ENCODE measurements at regions not wholly inside any gene's neighbourhood (a gene's known extent, or its start where the extent isn't known, plus 50 kb on each side); places are given as distances from the start of the nearest gene placed in this dataset.

DNA sequence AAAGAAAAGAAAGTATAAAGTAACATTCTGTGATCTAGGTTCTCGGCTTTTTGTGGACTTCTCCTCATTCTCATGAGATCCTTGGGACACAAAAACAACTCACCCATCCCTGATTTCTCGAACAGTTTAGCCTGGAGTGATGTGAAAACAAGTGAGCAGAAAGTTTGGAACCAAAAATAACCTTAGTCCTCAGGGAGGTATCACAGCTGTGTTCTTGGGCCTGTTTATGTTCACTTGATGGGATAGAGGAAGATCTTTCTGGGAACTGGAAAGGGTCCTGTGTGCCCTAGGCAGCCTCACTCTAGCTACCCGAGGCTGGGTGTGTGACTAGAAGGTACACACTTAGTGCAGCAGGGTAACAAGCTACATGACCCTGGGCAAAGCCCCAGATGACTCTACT lies 308.8 kb upstream of the PDZRN3 start:
- H3K27me3 ChIP-seq = no peaks in the 10 kb centered on the region
- H3K9me3 ChIP-seq = no peaks in the 10 kb centered on the region
- ATAC-seq (ENCODE audit: low FRiP score in 2 of 2) (no peak), DNase-seq (no peak)
- no peak overlapping the region for H3K27ac ChIP-seq
- no peaks in the 10 kb centered on the region for H3K36me3 ChIP-seq
- TF ChIP-seq EP300 (IDR thresholded peaks at IDR 0.05) (no peak), POLR2AphosphoS5 (IDR thresholded peaks at IDR 0.05) (no peak), POLR2A (IDR thresholded peaks at IDR 0.05) (no peak)
- TF ChIP-seq, protein P1, sequence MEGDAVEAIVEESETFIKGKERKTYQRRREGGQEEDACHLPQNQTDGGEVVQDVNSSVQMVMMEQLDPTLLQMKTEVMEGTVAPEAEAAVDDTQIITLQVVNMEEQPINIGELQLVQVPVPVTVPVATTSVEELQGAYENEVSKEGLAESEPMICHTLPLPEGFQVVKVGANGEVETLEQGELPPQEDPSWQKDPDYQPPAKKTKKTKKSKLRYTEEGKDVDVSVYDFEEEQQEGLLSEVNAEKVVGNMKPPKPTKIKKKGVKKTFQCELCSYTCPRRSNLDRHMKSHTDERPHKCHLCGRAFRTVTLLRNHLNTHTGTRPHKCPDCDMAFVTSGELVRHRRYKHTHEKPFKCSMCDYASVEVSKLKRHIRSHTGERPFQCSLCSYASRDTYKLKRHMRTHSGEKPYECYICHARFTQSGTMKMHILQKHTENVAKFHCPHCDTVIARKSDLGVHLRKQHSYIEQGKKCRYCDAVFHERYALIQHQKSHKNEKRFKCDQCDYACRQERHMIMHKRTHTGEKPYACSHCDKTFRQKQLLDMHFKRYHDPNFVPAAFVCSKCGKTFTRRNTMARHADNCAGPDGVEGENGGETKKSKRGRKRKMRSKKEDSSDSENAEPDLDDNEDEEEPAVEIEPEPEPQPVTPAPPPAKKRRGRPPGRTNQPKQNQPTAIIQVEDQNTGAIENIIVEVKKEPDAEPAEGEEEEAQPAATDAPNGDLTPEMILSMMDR (IDR thresholded peaks at IDR 0.05) = no peak
- H3K4me3 ChIP-seq = no peak overlapping the region
- WGBS, 2 donors = 61 to 65% methylated on average over 3 of the region's 3 CpGs
- no peaks in the 10 kb centered on the region for H3K4me1 ChIP-seq

DNA sequence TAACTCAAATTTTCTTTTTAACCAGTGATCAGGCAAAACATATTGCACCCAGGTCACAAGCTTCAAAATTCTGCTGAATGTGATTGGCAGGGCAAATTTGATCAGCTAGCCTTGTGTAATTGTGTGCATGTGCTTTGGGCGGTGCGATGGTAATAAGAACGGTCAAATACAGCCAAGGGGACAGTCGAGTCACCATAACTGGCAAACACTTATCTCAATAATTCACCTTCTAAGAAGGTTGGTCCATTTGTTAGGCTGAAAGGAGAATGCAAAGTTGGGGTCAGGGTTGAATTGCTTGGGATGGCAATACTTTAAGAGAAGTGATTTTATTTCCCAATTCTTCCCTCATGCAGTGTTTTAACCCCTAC lies 302.4 kb upstream of the PDZRN3 start:
- Histone ChIP-seq H3K27me3 (no peaks in the 10 kb centered on the region), H3K36me3 (no peaks in the 10 kb centered on the region), H3K27ac (no peak overlapping the region), H3K9me3 (no peaks in the 10 kb centered on the region), H3K4me1 (no peaks in the 10 kb centered on the region), H3K4me3 (no peak overlapping the region)
- TF ChIP-seq, protein P1 (IDR thresholded peaks at IDR 0.05) = no peak
- TF ChIP-seq POLR2AphosphoS5 (IDR thresholded peaks at IDR 0.05) = no peak
- TF ChIP-seq POLR2A (IDR thresholded peaks at IDR 0.05) = no peak
- no peak for TF ChIP-seq EP300 (IDR thresholded peaks at IDR 0.05)
- DNase-seq = no peak
- WGBS, 2 donors = 45 to 67% methylated on average over 4 of the region's 4 CpGs
- no peak for ATAC-seq (ENCODE audit: low FRiP score in 2 of 2)

DNA sequence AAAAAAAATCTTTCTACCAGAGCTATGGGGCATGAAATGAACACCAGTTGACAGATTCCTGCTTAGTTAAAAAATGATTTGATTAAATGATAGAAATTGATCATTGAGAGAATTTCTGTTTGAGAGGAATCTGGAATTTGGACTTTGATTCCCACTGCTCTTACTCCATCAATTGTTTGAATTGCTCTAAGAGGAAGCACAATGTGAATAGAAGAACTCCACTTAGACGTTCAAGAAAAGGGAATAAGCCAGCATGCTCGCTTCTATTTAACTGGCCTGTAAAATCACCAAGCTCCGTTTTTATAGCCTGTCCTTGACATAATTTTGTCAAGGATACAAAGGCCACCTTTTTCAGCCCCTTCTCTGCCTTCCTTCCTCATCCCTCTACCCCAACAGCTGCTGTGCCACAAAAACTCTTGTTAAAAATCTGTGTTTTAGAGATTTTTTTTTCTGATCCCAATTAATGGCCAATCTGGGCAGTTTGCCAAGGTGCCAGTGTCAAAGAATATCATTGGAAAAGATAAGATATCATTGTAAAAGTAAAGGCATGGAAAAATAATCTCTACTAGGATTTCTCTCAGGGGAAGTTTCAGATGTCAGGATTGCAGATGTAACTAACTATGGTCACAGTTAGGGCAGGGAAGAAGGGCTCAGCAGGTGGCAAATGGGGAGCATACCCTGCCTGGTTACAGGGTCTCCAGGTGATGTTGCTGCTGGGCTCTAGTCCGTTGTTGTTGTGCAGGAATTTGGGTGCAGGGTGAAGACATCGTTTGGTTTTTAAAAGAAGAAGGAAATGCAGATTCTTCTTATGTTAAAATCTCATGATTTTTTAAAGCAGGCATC lies 301.8 kb upstream of the PDZRN3 start:
- 20 to 51% methylated on average over 5 of the region's 5 CpGs for WGBS, 2 donors
- no peak for ATAC-seq (ENCODE audit: low FRiP score in 2 of 2)
- Histone ChIP-seq H3K9me3 (no peaks in the 10 kb centered on the region), H3K27me3 (no peaks in the 10 kb centered on the region), H3K27ac (no peak overlapping the region), H3K4me3 (no peak overlapping the region), H3K36me3 (no peaks in the 10 kb centered on the region), H3K4me1 (no peaks in the 10 kb centered on the region)
- no peak for DNase-seq
- TF ChIP-seq POLR2AphosphoS5 (IDR thresholded peaks at IDR 0.05) = no peak
- TF ChIP-seq EP300 (IDR thresholded peaks at IDR 0.05) = no peak
- no peak for TF ChIP-seq POLR2A (IDR thresholded peaks at IDR 0.05)
- TF ChIP-seq, protein P1 (IDR thresholded peaks at IDR 0.05) = no peak

DNA sequence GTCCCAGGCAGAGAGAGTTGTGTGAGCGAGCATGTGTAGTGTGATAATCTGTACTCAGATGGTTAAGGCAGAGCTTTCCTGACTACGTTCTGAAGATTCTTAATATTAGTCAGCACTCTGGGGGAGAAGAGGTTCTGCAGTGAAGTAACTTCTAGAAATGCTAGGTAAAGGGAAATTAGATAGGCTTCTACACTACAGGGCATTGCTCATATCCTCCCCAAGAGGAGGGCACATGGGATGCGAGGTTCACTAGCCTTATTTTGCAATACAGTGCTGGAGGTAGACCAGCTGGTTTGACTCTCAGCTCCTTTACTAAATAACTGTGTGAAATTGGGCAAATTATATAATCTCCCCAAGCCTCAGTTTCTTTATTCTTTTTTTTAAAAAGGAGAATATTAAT lies 300.3 kb upstream of the PDZRN3 start:
- WGBS, 2 donors = 79 to 82% methylated on average over 3 of the region's 3 CpGs
- Histone ChIP-seq H3K9me3 (no peaks in the 10 kb centered on the region), H3K27me3 (no peaks in the 10 kb centered on the region), H3K4me3 (no peak overlapping the region), H3K27ac (no peak overlapping the region), H3K36me3 (no peaks in the 10 kb centered on the region), H3K4me1 (no peaks in the 10 kb centered on the region)
- no peak for DNase-seq
- TF ChIP-seq POLR2AphosphoS5 (IDR thresholded peaks at IDR 0.05) = no peak
- TF ChIP-seq, protein P1 (IDR thresholded peaks at IDR 0.05) = no peak
- TF ChIP-seq POLR2A (IDR thresholded peaks at IDR 0.05) = no peak
- TF ChIP-seq EP300 (IDR thresholded peaks at IDR 0.05) = no peak
- ATAC-seq (ENCODE audit: low FRiP score in 2 of 2) = no peak

DNA sequence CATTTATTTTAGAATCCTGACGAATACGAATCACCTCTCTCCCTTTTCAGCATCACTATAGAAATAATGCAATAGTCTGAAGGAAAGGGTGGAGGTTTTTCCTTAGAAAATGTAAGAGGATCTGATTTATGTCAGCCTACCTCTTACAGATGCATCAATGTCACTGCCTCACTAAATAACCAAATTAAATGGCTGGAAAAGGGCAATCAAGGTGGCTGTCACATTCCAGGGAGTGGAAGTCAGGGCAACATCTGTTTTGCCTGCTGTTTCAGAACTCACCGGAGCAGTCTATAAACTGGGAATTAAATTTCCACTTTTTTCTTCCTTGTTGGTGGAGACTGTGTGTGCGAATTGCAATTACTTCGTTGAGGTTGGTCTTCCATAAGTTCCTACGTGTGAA lies 299.3 kb upstream of the PDZRN3 start:
- TF ChIP-seq, protein P1 (IDR thresholded peaks at IDR 0.05) = no peak
- TF ChIP-seq EP300 (IDR thresholded peaks at IDR 0.05) (no peak), POLR2AphosphoS5 (IDR thresholded peaks at IDR 0.05) (no peak), POLR2A (IDR thresholded peaks at IDR 0.05) (no peak)
- Histone ChIP-seq H3K4me3 (no peak overlapping the region), H3K9me3 (peaks cover 0 to 3% (median 0%) of the 10 kb centered on the region in 4 donors), H3K36me3 (no peaks in the 10 kb centered on the region), H3K27me3 (no peaks in the 10 kb centered on the region), H3K4me1 (no peaks in the 10 kb centered on the region), H3K27ac (no peak overlapping the region)
- DNase-seq (no peak), ATAC-seq (ENCODE audit: low FRiP score in 2 of 2) (no peak)
- WGBS, 2 donors = 91 to 92% methylated on average over 6 of the region's 6 CpGs

Measured in upper lobe of left lung (tissue), 6 donors.